ENCODE measurements at regions not wholly inside any gene's neighbourhood (a gene's known extent, or its start where the extent isn't known, plus 50 kb on each side); places are given as distances from the start of the nearest gene placed in this dataset.

DNA sequence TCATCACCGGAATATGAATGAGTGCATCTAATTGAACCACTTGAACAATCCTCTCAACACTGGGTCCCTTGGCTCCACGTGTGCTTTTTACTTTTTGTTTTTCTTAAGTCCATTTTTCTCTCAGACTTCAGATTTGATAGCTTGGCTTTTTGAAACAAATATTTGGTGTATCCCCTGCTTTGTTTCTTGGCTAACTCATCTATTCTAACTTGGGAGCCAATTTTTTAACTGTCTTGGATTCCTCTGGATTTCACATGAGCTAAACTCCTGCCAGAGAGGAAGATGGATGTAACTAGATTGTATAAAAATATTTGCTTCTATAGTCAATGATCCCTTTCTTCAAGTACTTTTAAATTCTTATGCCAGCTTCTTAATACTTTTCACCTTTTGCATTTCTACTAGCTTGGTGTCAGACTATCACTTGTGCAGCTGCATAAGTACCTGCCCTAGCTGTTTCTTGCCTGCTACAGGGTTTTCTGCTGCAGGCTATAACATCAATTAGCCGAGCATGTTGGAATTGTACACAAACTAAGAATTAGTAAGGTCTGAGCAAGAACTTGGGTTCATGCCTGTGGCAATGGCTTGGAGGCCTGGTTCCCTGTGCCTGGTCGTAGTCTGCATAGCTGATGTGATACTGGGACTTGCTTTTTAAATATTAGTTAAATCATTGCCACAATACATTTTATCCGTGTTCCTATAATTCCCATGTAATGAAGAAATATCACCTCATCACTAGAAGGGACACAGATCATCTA is 281.5 kb downstream of the EN1 start:
- no peak for DNase-seq (ENCODE audit: low read depth in 3 of 3)

- DNase-seq (ENCODE audit: low read depth in 3 of 3), result no peak
These were observed 282.1 kb downstream of the EN1 start for GRCh38 chr2:118565301-118565700.

- no peak for DNase-seq (ENCODE audit: low read depth in 3 of 3)
These were observed 285.3 kb downstream of the EN1 start for GRCh38 chr2:118562144-118562543.

- DNase-seq (ENCODE audit: low read depth in 3 of 3), result no peak
These were observed 288.6 kb downstream of the EN1 start for GRCh38 chr2:118558846-118559245.

DNA sequence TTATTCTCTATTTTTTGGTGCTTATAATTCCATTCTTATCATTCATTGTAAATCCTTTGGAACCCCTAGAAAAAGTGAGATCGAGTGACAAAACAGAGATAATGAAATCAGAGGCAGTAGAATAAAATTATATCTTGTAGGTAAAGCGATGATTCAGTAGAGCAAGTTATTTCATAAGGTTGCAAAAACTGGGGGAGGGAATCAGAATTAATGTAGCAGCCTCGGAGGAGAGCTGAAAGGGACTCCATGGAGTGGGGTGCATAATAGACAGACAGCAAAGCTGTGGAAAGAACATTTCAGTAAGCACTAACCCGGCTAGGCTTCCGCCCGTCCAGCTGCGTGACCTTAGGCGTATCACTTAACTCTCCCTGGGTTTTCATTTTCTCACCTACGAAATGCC is 289.7 kb downstream of the EN1 start:
- DNase-seq (ENCODE audit: low read depth in 3 of 3), result no peak

DNA sequence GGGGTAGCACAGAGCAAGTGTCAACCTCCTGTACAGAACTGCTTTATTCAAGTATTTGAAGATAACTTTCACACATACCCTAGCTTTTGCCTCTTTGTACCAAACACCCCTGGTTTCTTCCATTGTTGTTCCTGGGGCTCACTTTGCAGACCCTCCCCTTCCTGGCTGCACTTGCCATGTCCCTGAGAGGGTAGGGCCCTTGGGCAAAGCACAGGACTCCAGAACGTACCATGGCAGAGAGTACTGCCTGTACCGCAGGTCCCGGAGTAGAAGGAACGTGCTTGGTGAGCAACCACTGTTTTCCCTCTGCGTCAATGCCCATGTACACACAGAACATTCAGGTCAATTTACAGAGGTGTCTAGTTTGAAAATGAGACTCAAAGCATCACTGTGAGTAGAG is 290.4 kb downstream of the EN1 start:
- DNase-seq (ENCODE audit: low read depth in 3 of 3), result no peak

DNA sequence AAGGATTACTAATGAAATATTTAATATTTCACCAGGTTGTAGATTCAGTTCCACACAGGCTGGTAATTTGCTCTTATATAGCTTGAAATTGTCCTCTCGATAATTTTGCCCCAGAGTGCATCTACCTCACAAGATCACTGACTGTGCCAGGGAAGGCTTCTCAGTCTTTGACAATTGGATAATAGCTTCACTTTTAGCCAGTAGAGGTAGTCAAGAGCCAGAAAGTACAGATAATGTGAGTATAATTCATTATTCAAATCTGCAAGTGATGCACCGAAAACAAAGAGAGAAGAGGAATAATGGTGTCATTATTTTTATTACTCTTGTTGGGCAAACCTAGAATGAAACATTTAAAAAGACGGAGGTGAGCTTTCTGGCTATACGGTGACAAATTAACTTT is 292.8 kb downstream of the EN1 start:
- DNase-seq (ENCODE audit: low read depth in 3 of 3), result no peak

DNA sequence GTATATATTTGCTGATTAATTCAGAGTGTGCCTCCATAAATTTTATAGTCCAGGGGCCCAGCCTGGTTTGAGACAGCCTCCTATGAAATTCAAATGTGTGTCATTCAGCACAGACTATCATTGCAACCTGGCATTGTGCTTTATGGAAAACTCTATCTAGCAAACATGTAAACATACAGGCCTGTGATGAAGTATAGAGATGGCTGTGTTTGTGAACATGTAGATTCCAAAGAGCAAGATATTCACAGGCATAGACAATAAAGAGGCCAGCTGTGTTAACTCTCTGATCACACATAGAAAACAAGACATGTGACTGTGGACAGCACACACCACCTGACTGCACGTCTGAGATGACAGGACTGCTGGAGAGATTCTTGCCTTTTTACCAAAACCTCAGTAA is 297.9 kb downstream of the EN1 start:
- DNase-seq (ENCODE audit: low read depth in 3 of 3), result no peak

DNA sequence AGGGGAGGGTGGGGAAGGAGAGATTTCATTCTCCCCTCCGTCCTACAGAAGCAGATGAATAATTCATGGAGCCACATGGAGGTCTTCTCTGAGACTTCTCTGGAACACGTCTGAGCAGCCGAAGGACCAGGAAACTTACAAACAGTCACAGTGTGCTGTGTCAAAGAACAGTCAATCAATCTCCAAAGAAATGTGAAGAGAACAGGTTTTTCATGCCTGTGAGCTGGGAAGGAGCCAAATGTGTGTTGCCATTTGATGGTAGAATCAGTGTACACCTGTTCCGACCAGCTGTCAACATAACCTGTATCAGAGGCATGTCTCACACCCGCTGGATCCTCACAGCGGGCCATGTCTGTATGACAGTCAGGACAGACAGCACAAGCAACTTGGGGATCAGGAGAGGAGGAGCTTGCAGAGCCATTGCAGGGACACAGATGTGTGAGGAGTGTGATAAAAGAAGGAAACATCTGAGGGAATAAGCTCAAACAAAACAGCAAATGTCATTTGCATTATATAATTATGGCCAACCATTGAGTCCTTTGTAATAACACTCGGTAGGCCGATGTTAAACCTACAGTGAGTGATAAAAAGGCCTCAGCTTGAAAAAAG is 298.5 kb downstream of the EN1 start:
- DNase-seq (ENCODE audit: low read depth in 3 of 3), result no peak

DNA sequence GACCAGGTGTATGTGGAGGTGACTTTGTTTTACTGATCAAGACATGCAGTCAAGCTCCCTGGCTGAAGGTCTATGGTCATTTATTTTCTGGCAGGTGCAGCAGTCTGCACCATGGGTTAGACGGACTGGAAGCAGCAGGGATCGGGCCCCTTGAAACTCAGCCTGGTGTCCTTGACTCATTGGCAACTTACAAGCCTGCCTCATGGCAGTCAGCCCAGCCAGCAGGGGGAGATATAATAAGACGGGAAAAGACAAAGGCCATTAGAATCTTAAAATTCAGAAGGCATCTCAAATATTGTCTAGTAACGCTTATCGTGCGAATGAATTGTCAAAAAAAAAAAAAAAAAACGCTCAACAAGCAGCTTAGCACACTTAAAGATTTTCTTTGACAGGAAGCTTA is 308.2 kb downstream of the EN1 start:
- DNase-seq (ENCODE audit: low read depth in 3 of 3), result no peak

DNA sequence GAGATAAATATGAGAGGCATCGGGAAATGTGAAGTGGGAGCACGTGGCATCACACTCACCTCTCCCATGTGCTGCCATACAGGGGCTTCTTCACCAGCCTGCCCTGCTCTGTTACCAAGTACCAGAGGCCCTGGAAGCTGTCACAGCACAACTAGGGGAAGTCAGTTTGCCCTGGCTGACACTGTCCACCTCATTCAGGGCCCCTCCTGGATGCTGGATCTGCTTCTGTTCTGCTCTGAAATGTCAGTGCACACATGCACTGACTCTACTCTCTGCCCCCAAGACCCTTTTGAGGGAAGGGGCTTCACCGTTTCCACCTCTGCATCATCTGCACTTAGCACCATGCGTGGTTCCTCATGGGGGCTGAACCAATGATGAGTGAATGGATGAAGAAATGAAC is 311.1 kb downstream of the EN1 start:
- no peak for DNase-seq (ENCODE audit: low read depth in 3 of 3)

- DNase-seq (ENCODE audit: low read depth in 3 of 3), result no peak
These were observed 311.6 kb downstream of the EN1 start for GRCh38 chr2:118535818-118536212.

DNA sequence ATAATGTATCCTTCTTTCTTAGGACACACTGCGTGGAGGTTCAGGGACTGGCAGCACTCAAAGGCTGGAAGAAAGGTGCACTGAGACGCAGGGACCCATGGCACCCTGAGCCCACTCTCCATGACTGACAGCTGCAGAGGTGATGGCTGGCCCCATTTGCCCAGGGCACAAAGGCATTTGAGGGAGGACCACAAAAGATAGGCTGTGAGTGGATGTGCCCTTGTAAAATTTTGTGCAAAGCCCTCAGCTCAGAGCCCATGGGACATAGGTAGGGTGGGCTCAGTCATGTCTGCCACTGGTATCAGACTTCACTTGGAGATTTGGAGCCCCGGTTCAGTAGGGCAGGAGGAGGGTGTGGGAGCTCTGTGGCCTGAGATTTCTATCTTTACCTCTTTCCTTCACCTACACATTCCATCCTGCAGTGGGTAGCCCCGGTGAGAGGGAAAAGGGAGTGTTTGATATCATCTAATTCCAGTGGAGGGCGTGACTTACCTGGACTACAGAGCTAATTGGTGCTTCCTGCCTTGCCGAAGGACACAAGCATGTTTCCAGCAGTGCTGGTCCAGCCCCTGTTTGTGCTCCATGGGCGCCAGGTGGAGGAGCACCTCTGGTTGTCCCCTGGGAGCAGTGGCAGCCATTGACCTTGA is 312.2 kb downstream of the EN1 start:
- DNase-seq (ENCODE audit: low read depth in 3 of 3), result no peak

DNA sequence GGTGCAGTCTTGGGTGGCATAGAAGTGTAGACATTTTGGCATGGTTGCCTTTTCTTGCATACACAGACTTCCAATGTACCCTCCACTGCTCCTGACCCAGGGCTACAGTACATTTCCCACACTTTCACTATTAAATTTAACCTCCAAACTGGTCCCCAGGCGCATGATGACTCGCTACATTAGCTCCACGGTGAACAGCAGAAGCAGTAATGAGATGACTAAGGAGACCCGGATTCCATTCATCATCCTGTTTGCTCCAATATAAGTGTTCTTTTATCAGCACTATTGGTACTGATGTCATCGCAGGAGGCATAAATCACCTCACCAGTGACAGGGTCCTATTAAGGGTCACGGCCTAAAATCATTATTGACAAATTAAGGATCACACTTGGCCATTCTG is 316.5 kb downstream of the EN1 start:
- no peak for DNase-seq (ENCODE audit: low read depth in 3 of 3)

DNA sequence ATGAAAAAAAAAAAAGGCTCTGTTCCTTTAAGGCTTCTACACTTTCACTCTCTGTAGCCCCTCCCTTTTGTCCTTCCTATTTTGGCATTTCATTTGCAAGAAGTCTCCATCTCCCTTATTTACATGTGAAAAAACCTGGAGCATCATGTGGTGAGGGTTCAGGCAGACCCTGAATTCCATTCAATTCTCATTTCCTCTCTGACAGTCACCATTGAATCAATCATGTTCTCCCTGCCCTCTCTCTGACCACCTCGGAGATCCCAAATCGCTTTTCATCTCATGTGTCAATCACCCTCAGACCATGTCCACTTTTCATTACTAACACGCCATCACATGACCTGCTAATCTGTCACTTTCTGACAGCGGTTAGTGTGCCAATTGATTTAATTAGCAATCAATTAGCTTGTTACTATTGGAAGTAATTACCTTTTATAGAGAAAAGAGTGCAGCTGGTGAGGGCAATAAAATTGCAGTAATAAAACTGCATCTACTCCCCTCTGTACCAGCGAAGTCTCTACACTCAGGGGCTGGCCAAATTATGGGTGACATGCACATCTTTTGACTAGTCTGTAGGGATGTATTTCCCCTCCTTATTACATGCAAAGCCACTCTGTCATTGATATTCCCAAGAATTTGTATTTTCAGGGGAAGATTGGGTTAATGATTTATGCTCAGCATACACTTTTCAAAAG is 317.4 kb downstream of the EN1 start:
- DNase-seq (ENCODE audit: low read depth in 3 of 3), result no peak

GRCh38 chr2:118527571-118527970 is 319.9 kb downstream of the EN1 start:
- no peak for DNase-seq (ENCODE audit: low read depth in 3 of 3)

DNA sequence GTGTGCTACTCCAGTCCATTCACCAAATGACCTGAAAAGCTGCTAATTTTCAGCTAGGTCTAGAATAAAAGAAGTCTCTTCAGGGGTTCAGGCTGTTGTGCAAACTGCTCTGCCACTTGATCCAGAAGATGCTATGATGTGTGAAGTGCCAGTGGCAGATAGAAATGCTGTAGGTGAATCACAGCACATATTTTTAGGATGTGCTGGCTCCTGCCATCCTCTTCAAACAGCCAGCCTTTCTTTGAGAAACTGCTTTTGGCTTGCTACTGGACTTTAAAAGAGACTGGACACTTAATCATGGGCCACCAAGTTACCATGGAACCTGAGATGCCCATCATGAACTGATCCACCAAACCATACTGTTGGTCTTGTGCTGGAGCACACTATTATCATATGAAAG is 322.1 kb downstream of the EN1 start:
- no peak for DNase-seq (ENCODE audit: low read depth in 3 of 3)

- DNase-seq (ENCODE audit: low read depth in 3 of 3), result no peak
These were observed 322.5 kb downstream of the EN1 start for GRCh38 chr2:118524911-118525310.

DNA sequence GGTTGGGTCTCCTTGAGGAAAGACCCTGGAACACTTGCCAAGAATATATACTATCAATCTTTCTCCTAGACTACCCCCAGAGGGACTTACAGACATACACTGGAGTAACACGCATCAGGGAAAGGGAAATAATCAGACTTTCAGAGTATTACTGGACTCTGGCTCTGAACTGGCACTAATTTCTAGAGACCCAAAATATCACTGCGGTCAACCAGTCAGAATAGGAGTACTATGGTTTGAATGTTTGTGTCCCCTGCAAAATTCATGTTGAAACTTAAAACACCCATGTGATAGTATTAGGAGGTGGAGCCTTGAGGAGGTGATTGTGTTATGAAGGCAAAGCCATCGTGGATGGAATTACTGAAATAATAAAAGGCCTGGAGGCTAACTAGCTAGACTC is 323.7 kb downstream of the EN1 start:
- no peak for DNase-seq (ENCODE audit: low read depth in 3 of 3)

DNA sequence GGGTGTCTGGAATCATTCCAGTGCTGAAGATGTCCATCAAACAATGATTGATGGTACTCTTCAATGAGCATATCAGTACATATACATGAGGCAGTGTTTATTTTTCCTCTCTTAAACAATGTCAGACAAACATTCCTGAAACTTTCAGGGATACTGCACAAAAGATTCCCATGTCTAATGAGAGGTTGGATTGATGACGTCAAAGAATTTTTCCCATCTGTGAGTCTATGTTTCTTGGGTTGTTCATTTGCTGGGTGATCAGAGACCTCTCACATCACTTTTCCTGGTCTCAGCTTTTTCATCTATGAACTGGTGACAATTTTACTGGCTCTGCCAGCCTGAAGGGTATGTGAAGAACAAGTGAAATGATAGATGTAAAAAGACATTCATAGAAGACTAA is 325.5 kb downstream of the EN1 start:
- no peak for DNase-seq (ENCODE audit: low read depth in 3 of 3)

DNA sequence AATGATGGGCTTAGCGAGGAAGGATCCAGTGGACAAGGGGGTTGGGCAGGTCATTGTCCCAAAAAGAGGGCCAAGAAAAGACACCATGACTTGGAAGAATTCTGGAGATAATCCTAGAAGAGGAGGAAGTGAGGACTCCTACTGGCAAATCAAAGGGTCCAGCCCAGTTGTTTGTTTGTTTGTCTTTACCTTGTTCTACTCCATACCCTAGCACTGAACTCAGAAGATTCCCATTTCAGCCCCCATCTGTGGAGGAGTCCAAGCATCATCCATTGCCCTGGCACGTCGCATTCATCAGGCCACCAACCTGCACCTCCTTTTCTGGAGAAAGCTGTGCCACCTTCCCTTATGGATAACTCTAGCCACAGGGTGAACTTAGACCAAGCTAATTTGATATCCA is 326.2 kb downstream of the EN1 start:
- no peak for DNase-seq (ENCODE audit: low read depth in 3 of 3)

DNA sequence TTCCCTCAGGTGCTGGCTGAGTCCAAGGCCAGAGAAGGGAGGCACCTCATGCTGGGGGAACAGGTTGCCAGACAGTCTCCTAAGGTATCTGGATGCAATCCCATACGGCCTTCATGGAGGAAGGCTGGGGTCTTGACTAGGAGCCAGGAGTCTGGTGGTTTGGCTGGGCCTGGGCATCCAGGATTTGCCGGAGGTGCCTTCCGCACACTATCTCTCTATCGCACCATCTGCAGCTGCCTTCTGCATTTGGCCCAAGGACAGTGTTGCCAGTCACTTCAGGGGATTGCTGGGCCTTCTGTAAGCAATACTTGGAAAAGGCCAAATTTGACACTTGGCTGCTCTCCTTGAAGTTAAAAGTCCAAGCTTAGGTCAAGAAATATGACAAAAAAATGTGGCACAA is 327.2 kb downstream of the EN1 start:
- no peak for DNase-seq (ENCODE audit: low read depth in 3 of 3)

DNA sequence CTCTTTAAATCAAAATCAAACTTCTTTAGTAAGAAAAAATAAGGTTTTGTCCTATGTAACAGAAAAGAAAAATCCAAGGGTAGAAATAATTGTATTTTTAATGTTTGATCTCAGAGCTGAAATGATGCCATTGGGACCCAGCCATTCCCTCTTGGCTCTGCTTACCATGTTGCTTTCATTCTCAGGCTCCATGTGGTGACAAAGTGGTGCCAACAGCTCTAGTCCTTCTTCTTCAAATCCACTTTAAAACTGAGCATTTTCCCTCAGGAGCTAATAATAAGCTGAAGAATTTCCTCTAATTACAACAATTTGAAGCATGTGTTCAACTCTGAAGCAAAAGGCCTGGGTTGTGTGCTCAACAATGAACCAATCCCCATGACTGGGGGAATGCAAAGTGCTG is 327.9 kb downstream of the EN1 start:
- DNase-seq (ENCODE audit: low read depth in 3 of 3), result no peak

Data from stimulated activated CD4-positive, alpha-beta T cell treated with anti-CD3 and anti-CD28 coated beads, TNF-alpha, amount 100 ng/mL, for 48 hours (primary cell).